PC-9 (cell line): ENCODE measurements at regions not wholly inside any gene's neighbourhood (a gene's known extent, or its start where the extent isn't known, plus 50 kb on each side); places are given as distances from the start of the nearest gene placed in this dataset.

Experiments used
- BruUV-seq: library from RNA; stranded (reverse); fragments of 400-500 nt; replicated peaks from 2 replicates; lab custom pipeline; 2021; lab: Mats Ljungman, UMichigan
- CTCF ChIA-PET: fragments of 300-600 bp; sonication (Branson Sonifier 250); formaldehyde crosslinking; loops from one replicate; lab custom pipeline; 2022; ENCODE audit warnings: antibody characterized with exemption; lab: Charles Lee
- POLR2A ChIA-PET: fragments of 300-600 bp; sonication (Branson Sonifier 250); formaldehyde crosslinking; loops from one replicate; lab custom pipeline; 2022; ENCODE audit warnings: antibody characterized with exemption; ENCODE audit not compliant: unreplicated experiment; lab: Charles Lee
- DNase-seq, 2 experiments: peaks; one replicate each; pipeline versions ENCODE4 v3.0.0 to v3.0.0-alpha.2; 2015 to 2022; ENCODE audit warnings: mixed read lengths in 1 of 2
- H2AFZ ChIP-seq: fragments of 200-600 bp; sonication (generic); 2 replicates; pipeline ENCODE4 v1.8.1; 2017; ENCODE audit warnings: antibody characterized with exemption
- H3F3A ChIP-seq: fragments of 200-600 bp; sonication (generic); 2 replicates; pipeline ENCODE4 v1.8.1; 2017; ENCODE audit warnings: antibody characterized with exemption, mild to moderate bottlenecking, low read depth; ENCODE audit not compliant: insufficient read depth
- H3K27ac ChIP-seq: fragments of 200-600 bp; sonication (generic); 2 replicates; pipeline ENCODE4 v1.6.1; 2016; ENCODE audit warnings: mixed run types
- H3K27me3 ChIP-seq: fragments of 200-600 bp; sonication (generic); 2 replicates; pipeline ENCODE4 v1.6.1; 2016; ENCODE audit warnings: low read depth, mixed run types; ENCODE audit not compliant: insufficient read depth
- H3K36me3 ChIP-seq: fragments of 200-600 bp; sonication (generic); 2 replicates; pipeline ENCODE4 v1.6.1; 2016; ENCODE audit warnings: low read depth, mixed run types
- H3K4me1 ChIP-seq: fragments of 200-600 bp; sonication (generic); replicated peaks from 2 replicates; pipeline ENCODE4 v1.6.1; 2016; ENCODE audit warnings: mixed run types; ENCODE audit not compliant: insufficient read depth
- H3K4me2 ChIP-seq: fragments of 200-600 bp; sonication (generic); 2 replicates; pipeline ENCODE4 v1.6.1; 2017; ENCODE audit warnings: mixed run types
- H3K4me3 ChIP-seq: fragments of 200-600 bp; sonication (generic); 2 replicates; pipeline ENCODE4 v1.6.1; 2016; ENCODE audit warnings: mixed run types
- H3K79me2 ChIP-seq: fragments of 200-600 bp; sonication (generic); 2 replicates; pipeline ENCODE4 v1.6.1; 2017; ENCODE audit warnings: low read depth, mixed run types
- H3K9me2 ChIP-seq: fragments of 200-600 bp; sonication (generic); 2 replicates; pipeline ENCODE4 v1.8.1; 2017; ENCODE audit warnings: mild to moderate bottlenecking; ENCODE audit not compliant: insufficient read depth
- H3K9me3 ChIP-seq: fragments of 200-600 bp; sonication (generic); 2 replicates; pipeline ENCODE4 v1.8.1; 2016; ENCODE audit warnings: low read depth; ENCODE audit not compliant: insufficient read depth
- H4K20me1 ChIP-seq: fragments of 200-600 bp; sonication (generic); 2 replicates; pipeline ENCODE4 v1.8.1; 2017; ENCODE audit not compliant: insufficient read depth
- CTCF ChIP-seq: fragments of 200-600 bp; sonication (generic); conservative IDR thresholded peaks from 2 replicates; pipeline ENCODE4 v1.6.1; 2017; ENCODE audit warnings: mixed run types, antibody characterized with exemption, mild to moderate bottlenecking, moderate library complexity
- EZH2 ChIP-seq: fragments of 200-600 bp; sonication (generic); IDR thresholded peaks from 2 replicates; pipeline ENCODE4 v1.8.0; 2017; ENCODE audit warnings: antibody characterized with exemption, low read depth
- intact Hi-C: fragments of 100-400 bp; cut with micrococcal nuclease; formaldehyde crosslinking; loops from one replicate; pipeline ENCODE4 v1.10.0; 2022; ENCODE audit not compliant: unreplicated experiment

GRCh38 chr5:166618526-166618925 lies 1672.9 kb upstream of the WWC1 start:
- no peak for DNase-seq
- no peaks in the 10 kb centered on the region for H4K20me1 ChIP-seq
- no peaks in the 10 kb centered on the region for H3K36me3 ChIP-seq
- no peaks in the 10 kb centered on the region for H3K9me3 ChIP-seq
- no peak overlapping the region for H3K4me3 ChIP-seq
- no peak overlapping the region for H3K27ac ChIP-seq
- TF ChIP-seq CTCF (no peak), EZH2 (no peak)
- no peaks in the 10 kb centered on the region for H3K9me2 ChIP-seq
- H3K79me2 ChIP-seq, result no peaks in the 10 kb centered on the region
- H3K27me3 ChIP-seq, result no peaks in the 10 kb centered on the region
- intact Hi-C loops, result no loop called here
- H3K4me2 ChIP-seq, result no peak overlapping the region
- no peaks in the 10 kb centered on the region for H3K4me1 ChIP-seq
- H2AFZ ChIP-seq, result no peak overlapping the region
- BruUV-seq, result no TSS peak
- POLR2A ChIA-PET, result no interaction called here
- no peaks in the 10 kb centered on the region for H3F3A ChIP-seq
- CTCF ChIA-PET, result no interaction called here

GRCh38 chr5:166624573-166624972 lies 1666.9 kb upstream of the WWC1 start:
- intact Hi-C loops, result no loop called here
- no peak overlapping the region for H2AFZ ChIP-seq
- no peak for DNase-seq
- no TSS peak for BruUV-seq
- no peak overlapping the region for H3K4me3 ChIP-seq
- no peak overlapping the region for H3K4me2 ChIP-seq
- ChIA-PET POLR2A (no interaction called here), CTCF (no interaction called here)
- H3K9me3 ChIP-seq, result no peaks in the 10 kb centered on the region
- H3K79me2 ChIP-seq, result no peaks in the 10 kb centered on the region
- no peaks in the 10 kb centered on the region for H4K20me1 ChIP-seq
- TF ChIP-seq CTCF (no peak), EZH2 (no peak)
- no peak overlapping the region for H3K27ac ChIP-seq
- H3F3A ChIP-seq, result no peaks in the 10 kb centered on the region
- H3K9me2 ChIP-seq, result peaks cover 4% of the 10 kb centered on the region; the same call in 1 of the 2 replicates
- H3K27me3 ChIP-seq, result no peaks in the 10 kb centered on the region
- no peaks in the 10 kb centered on the region for H3K4me1 ChIP-seq
- no peaks in the 10 kb centered on the region for H3K36me3 ChIP-seq

- no peak for TF ChIP-seq EZH2
- no peak for TF ChIP-seq CTCF
- no peak for DNase-seq
- Histone ChIP-seq H2AFZ (no peak overlapping the region), H3K9me3 (no peaks in the 10 kb centered on the region), H3K79me2 (no peaks in the 10 kb centered on the region), H3K4me3 (no peak overlapping the region), H3K36me3 (no peaks in the 10 kb centered on the region), H3F3A (no peaks in the 10 kb centered on the region), H3K4me1 (no peaks in the 10 kb centered on the region), H3K27me3 (no peaks in the 10 kb centered on the region), H3K4me2 (no peak overlapping the region), H3K27ac (no peak overlapping the region), H4K20me1 (no peaks in the 10 kb centered on the region), H3K9me2 (peaks cover 4% of the 10 kb centered on the region; the same call in 1 of the 2 replicates)
- ChIA-PET CTCF (no interaction called here), POLR2A (no interaction called here)
- BruUV-seq, result no TSS peak
- intact Hi-C loops, result no loop called here
Observed at GRCh38 chr5:166625210-166625865, 1666.1 kb upstream of the WWC1 start.
